Astrocyte (in vitro differentiated cells and primary cell): ENCODE measurements at regions not wholly inside any gene's neighbourhood (a gene's known extent, or its start where the extent isn't known, plus 50 kb on each side); places are given as distances from the start of the nearest gene placed in this dataset.

ENCODE experiments used
- DNase-seq: peaks from one replicate; pipeline ENCODE4 v3.0.0-alpha.2; 2010; ENCODE audit warnings: low read depth
- FAIRE-seq: peaks from 2 replicates; lab custom pipeline; 2011; peaks lifted over from hg19 to GRCh38; lab: Jason Lieb, UNC
- H2AFZ ChIP-seq: 2 replicates; pipeline ENCODE4 v1.6.0; 2012; ENCODE audit warnings: low read depth, low read length, inconsistent platforms
- H3K27ac ChIP-seq: 2 replicates; pipeline ENCODE4 v1.5.1; 2011; ENCODE audit warnings: low read depth, low read length, inconsistent platforms
- H3K27me3 ChIP-seq: 2 replicates; pipeline ENCODE4 v1.6.0; 2011; ENCODE audit warnings: low read length, inconsistent platforms; ENCODE audit not compliant: insufficient read depth
- H3K36me3 ChIP-seq: 2 replicates; pipeline ENCODE4 v1.5.1; 2011; ENCODE audit warnings: low read length, inconsistent platforms; ENCODE audit not compliant: insufficient read depth
- H3K4me1 ChIP-seq: 2 replicates; pipeline ENCODE4 v1.5.1; 2011; ENCODE audit warnings: low read length, inconsistent platforms; ENCODE audit not compliant: insufficient read depth
- H3K4me2 ChIP-seq: 2 replicates; pipeline ENCODE4 v1.6.0; 2012; ENCODE audit warnings: low read length, inconsistent platforms
- H3K4me3 ChIP-seq: 2 replicates; pipeline ENCODE4 v1.5.1; 2011; ENCODE audit warnings: low read depth, mild to moderate bottlenecking, low read length, inconsistent platforms; ENCODE audit not compliant: insufficient read depth
- H3K79me2 ChIP-seq: 2 replicates; pipeline ENCODE4 v1.6.0; 2012; ENCODE audit warnings: mild to moderate bottlenecking, low read length, inconsistent platforms; ENCODE audit not compliant: insufficient read depth
- H3K9ac ChIP-seq: 2 replicates; pipeline ENCODE4 v1.6.0; 2012; ENCODE audit warnings: mild to moderate bottlenecking, low read length, inconsistent platforms
- H3K9me3 ChIP-seq: 2 replicates; pipeline ENCODE4 v1.5.1; 2012; ENCODE audit warnings: low read depth, mild to moderate bottlenecking, low read length, inconsistent platforms; ENCODE audit not compliant: insufficient read depth
- H4K20me1 ChIP-seq: 2 replicates; pipeline ENCODE4 v1.6.0; 2012; ENCODE audit warnings: low read length, inconsistent platforms; ENCODE audit not compliant: insufficient read depth
- H3K27ac Mint-ChIP-seq: one replicate; pipeline ENCODE4 v1.8.0; 2021; ENCODE audit warnings: mild to moderate bottlenecking, mixed read lengths; ENCODE audit not compliant: unreplicated experiment
- H3K27me3 Mint-ChIP-seq: one replicate; pipeline ENCODE4 v1.8.0; 2021; ENCODE audit warnings: low read depth, mixed read lengths; ENCODE audit not compliant: unreplicated experiment
- H3K36me3 Mint-ChIP-seq: one replicate; pipeline ENCODE4 v1.8.0; 2021; ENCODE audit warnings: low read depth, mixed read lengths; ENCODE audit not compliant: unreplicated experiment
- H3K4me1 Mint-ChIP-seq: one replicate; pipeline ENCODE4 v1.8.0; 2021; ENCODE audit warnings: low read depth, mixed read lengths; ENCODE audit not compliant: unreplicated experiment
- H3K4me3 Mint-ChIP-seq: one replicate; pipeline ENCODE4 v1.8.0; 2021; ENCODE audit warnings: mild to moderate bottlenecking, moderate library complexity, mixed read lengths; ENCODE audit not compliant: unreplicated experiment
- H3K9me3 Mint-ChIP-seq: one replicate; pipeline ENCODE4 v1.8.0; 2021; ENCODE audit warnings: mild to moderate bottlenecking, mixed read lengths; ENCODE audit not compliant: unreplicated experiment
- CTCF ChIP-seq: IDR thresholded peaks from 2 replicates; pipeline ENCODE4 v1.5.1; 2011; ENCODE audit warnings: low read depth, mild to moderate bottlenecking, inconsistent platforms, low read length, moderate library complexity; ENCODE audit not compliant: insufficient read depth
- EZH2 ChIP-seq: IDR thresholded peaks from 2 replicates; pipeline ENCODE4 v1.6.1; 2012; ENCODE audit warnings: mild to moderate bottlenecking, low read length, inconsistent platforms; ENCODE audit not compliant: insufficient read depth

- H3K4me3 ChIP-seq = no peak overlapping the region
- H3K79me2 ChIP-seq = no peaks in the 10 kb centered on the region
- H3K27ac ChIP-seq = no peak overlapping the region
- Mint-ChIP-seq H3K9me3 (peaks cover 7% of the 10 kb centered on the region), H3K4me1 (peaks cover 2% of the 10 kb centered on the region), H3K36me3 (peaks cover 2% of the 10 kb centered on the region), H3K4me3 (no peak overlapping the region), H3K27ac (no peak overlapping the region), H3K27me3 (peaks cover 8% of the 10 kb centered on the region)
- no peaks in the 10 kb centered on the region for H4K20me1 ChIP-seq
- peak overlapping the region; percentile 8 for H3K4me2 ChIP-seq
- H3K36me3 ChIP-seq = no peaks in the 10 kb centered on the region
- TF ChIP-seq EZH2 (no peak), CTCF (no peak)
- H2AFZ ChIP-seq = no peak overlapping the region
- H3K27me3 ChIP-seq = no peaks in the 10 kb centered on the region
- no peak overlapping the region for H3K9ac ChIP-seq
- no peak for DNase-seq
- no peaks in the 10 kb centered on the region for H3K9me3 ChIP-seq
- peaks cover 34% of the 10 kb centered on the region for H3K4me1 ChIP-seq
- FAIRE-seq = no peak
Observed at GRCh38 chr11:112322173-112322790, 61.6 kb upstream of the PLET1 start.

GRCh38 chr11:112334381-112334780 is 73.7 kb upstream of the PLET1 start:
- H2AFZ ChIP-seq = no peak overlapping the region
- no peak for TF ChIP-seq EZH2
- no peak for TF ChIP-seq CTCF

GRCh38 chr11:112336356-112336886 is 75.8 kb upstream of the PLET1 start:
- Mint-ChIP-seq H3K9me3 (peaks cover 4% of the 10 kb centered on the region), H3K4me3 (no peak overlapping the region), H3K27ac (no peak overlapping the region), H3K4me1 (no peaks in the 10 kb centered on the region), H3K27me3 (peaks cover 15% of the 10 kb centered on the region), H3K36me3 (no peaks in the 10 kb centered on the region)
- FAIRE-seq (no peak), DNase-seq (no peak)
- Histone ChIP-seq H3K36me3 (no peaks in the 10 kb centered on the region), H3K79me2 (no peaks in the 10 kb centered on the region), H3K4me1 (no peaks in the 10 kb centered on the region), H3K4me3 (no peak overlapping the region), H3K4me2 (no peak overlapping the region), H3K27ac (no peak overlapping the region), H3K9me3 (no peaks in the 10 kb centered on the region), H4K20me1 (no peaks in the 10 kb centered on the region), H3K27me3 (peaks cover 5% of the 10 kb centered on the region), H3K9ac (no peak overlapping the region), H2AFZ (no peak overlapping the region)
- TF ChIP-seq CTCF (no peak), EZH2 (no peak)

More at GRCh38 chr11:112334381-112334780, 73.7 kb upstream of the PLET1 start:
- Histone ChIP-seq H3K79me2 (no peaks in the 10 kb centered on the region), H3K36me3 (no peaks in the 10 kb centered on the region), H4K20me1 (no peaks in the 10 kb centered on the region), H3K4me1 (no peaks in the 10 kb centered on the region), H3K4me3 (no peak overlapping the region), H3K27ac (no peak overlapping the region), H3K9ac (no peak overlapping the region), H3K9me3 (no peaks in the 10 kb centered on the region), H3K27me3 (peaks cover 2% of the 10 kb centered on the region), H3K4me2 (no peak overlapping the region)
- no peak overlapping the region for H3K27ac Mint-ChIP-seq
- H3K4me3 Mint-ChIP-seq = no peak overlapping the region
- peaks cover 15% of the 10 kb centered on the region for H3K27me3 Mint-ChIP-seq
- H3K9me3 Mint-ChIP-seq = peaks cover 9% of the 10 kb centered on the region
- FAIRE-seq (no peak), DNase-seq (no peak)
- no peaks in the 10 kb centered on the region for H3K4me1 Mint-ChIP-seq
- H3K36me3 Mint-ChIP-seq = no peaks in the 10 kb centered on the region
